NCI-H1048 (cell line): ENCODE measurements at regions not wholly inside any gene's neighbourhood (a gene's known extent, or its start where the extent isn't known, plus 50 kb on each side); places are given as distances from the start of the nearest gene placed in this dataset.
"Not testable (repeated sequence)": the region's sequence is repeated elsewhere in the genome, so short reads cannot be mapped to it uniquely, and the experiment has no call there.

Source experiments
- DNase-seq: peaks from one replicate; lab custom pipeline; 2025; lab: John Stamatoyannopoulos, UW

DNA sequence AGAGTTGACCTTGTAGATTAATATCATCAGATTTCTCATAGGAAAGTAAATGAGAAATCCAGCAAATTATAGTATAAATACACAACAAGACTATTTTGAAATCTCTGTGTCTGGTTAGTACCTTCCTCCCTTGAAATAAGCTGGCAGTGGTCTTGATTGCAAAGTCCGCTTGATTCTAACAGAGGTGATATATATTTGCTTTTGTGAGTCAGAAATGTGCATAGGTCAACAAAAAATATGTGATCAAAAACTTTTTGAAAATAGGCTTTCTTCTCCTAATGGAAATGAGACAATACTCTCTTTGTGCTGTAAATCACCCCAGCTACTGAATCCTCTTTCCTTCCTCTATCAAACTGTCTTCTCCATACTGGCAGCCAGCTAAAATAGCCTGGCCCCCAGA, 749.2 kb upstream of the CDH10 start:
- no peak for DNase-seq

DNA sequence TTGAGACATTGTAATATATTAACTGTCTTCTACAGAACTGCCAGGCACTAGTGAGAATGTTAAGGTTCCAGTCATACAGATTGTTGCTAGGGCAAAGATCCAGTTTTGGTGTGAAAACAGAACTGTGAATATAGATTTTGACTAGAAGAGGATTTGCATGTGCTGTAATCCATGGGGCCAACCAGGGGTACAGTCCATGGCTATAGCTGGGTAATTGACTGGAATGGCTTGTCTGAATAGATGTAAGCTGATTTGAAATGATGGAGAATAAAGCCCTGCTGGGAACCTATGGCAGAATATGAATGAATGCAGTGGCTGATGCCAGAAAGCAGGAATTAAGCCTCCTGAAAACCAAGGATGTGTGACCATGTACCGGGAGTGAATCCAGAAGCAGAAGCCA, 748.5 kb upstream of the CDH10 start:
- no peak for DNase-seq

DNA sequence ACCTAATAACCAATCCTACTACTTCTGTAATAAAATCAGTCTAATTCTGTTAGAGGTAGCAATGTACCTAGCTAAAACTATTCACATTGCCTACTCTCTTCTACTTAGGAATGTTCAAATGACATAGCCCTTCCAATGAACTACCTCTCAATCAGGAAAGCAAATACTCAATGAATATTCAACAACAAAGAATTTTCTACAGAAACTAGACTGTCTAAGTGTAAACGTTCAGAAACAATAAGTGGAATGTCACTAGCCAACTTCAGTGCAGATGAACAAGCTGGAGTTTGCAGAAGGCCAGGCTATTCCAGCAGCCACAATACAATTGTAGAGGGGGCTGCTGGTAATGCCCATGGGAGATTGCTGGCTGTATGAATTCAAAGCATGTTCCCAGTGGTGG, 743.2 kb upstream of the CDH10 start:
- DNase-seq: no peak

DNA sequence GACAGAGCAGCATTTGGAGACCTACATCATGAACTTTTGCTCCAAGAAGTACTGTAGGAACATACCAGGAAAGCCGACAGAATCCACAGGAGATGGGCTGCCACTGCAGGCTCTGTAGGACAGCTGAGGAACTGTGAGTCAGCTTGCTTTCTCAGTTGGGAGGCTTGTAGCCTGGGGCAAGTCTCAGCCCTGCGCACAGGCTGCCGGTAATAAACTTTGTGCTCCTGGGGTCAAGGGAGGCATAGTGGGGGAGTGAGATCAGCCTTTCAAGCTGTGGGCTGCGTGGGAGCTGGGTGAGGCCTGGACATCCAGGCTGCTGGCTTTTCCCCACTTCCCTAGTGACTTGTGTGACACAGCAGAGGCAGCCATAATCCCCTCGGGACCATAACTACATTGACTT, 718.0 kb upstream of the CDH10 start:
- no peak for DNase-seq

DNA sequence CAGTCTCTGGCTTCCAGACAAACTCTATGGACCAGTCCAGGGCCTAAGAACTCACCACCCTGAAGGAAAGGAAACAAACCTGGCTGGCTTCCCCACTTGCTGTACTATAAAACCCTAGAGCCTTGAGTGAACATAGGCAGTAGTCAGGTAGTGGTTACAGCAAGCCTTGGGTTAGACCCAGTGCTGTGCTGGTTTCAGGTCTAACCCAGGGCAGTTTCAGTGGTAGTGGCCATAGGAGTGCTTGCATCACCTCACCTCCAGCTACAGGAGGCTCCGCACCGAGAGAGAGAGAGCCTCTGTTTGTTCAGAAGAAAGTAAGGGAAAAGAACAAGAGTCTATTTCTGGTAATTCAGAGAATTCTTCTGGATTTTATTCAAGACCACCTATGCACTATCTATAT, 714.1 kb upstream of the CDH10 start:
- DNase-seq: no peak

DNA sequence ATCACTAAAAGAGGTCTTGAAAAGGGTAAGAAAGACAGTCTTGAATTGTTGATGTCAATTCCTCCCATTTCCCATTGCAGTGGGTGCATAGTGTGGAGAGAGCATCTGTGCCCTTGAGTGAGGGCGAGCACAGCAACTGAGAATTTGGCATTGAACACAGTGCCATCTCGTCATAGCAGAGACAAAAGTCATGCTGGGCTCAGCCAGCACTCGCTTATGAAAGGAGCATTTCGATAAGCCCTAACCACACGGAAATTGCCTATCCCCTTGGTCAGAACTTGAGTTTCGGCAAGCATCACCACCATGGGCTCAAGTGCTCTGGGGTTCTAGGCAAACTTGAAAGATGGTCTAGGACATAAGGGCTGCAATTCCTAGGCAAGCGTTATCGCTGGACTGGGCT, 712.8 kb upstream of the CDH10 start:
- no peak for DNase-seq

DNA sequence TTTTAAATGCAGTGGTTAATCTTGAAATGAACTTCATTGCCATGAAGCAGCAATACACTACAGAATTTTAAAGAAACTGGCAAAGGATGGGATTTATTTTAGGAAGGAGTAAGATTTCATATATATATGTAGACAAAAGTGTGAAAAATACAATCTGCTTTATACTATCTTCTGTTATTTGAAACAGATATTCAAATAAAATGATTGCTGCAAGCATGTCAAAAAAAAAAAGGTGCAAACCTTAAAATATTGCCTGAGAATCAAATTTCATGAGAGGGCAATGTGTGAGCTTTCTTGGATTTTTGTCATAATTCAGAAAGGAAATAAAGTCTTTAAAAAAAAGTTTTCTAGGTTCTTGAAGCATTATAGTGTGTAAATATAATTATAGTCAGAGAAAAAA, 705.0 kb upstream of the CDH10 start:
- no peak for DNase-seq

DNA sequence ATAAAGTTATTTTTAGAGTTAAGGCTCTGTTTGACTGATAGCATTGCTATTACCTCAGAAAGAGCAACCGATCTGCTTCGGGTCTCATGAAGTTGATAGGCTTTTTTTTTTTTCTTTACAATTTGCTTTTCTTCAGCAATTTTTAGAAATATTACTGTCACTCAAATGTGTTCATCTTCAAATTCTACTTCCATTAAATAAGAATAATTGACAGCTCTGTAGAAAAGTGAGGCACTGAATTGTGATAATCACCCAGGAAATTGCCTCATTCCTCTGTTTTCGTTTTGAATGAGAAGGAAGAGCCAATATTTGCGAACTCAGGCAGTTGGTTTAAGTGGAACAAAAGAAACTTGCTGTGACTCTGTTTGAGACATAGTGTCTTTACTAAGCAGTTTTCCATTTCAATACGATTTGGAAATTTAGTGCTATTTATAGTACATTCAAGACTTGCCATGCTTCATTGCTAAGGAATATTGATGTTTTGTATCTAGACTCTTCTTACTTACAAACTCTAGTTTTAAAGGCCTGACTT, 700.5 kb upstream of the CDH10 start:
- DNase-seq: no peak

DNA sequence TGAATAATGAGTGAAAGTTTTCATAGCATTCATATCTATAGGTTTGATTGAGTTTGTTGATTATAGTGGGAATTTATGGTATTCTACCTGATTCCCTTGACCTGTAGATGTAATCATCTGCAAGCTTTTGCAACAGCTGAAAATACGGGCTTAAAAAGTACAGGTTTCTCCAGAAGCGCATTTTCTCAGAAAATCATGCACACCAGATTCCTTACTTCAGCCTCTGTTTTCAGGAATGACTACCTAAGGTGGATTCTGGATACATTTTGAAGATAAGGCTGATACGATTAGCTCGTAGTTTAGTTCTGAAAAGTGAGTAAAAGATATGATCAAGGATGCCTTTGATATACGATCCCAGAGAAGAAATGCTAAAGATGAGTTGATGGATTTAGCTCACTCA, 694.8 kb upstream of the CDH10 start:
- no peak for DNase-seq

DNA sequence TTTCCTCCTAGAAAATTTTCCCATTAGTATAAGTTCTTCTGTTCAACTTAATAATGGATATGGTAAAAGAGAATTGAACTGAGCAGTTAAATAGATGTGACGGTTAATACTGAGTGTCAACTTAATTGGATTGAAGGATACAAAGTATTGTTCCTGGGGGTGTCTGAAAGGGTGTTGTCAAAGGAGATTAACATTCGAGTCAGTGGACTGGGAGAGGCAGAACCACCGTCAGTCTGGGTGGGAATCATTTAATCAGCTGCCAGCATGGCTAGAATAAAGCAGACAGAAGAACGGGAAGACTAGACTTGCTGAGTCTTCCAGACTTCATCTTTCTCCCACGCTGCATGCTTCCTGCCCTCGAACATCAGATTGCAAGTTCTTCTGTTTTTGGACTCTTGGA, 689.6 kb upstream of the CDH10 start:
- no peak for DNase-seq

DNA sequence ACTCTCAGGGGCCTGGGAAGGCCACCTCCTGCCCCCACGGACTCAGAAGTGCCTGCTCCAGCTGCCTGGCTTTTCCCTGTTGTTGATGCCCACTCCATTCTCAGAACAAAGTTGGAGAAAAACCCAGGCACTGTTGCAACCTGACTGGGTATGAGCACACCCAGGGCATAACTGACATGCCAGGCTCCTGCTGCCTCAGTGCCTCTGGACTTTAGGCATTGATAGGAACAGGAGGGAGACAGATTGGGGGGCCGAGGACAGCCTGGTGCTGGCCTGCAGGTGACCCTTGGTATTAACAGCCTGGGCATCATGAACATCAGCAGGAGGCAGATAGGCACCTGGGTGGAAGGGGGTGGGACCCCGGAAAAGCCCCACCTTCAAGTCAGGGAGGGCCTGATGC, 685.9 kb upstream of the CDH10 start:
- no peak for DNase-seq

DNA sequence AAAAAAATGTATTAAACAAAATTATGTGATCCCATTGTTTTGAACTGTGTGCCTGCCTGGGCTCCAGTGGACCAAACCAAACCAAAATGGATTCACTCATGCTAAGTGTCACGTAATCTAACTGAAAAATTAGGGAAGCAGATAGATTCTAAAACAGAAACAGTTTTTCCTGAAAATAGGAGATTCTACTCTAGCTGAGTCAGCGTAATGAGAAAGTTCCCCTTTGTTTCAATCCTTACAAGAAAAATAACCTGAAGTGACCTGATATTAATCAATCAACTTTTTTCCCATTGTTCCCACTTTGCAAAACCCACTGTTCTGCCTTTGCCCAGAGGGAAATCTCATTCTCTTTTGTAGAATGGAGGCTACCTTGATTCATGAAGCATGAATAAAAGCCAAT, 682.4 kb upstream of the CDH10 start:
- no peak for DNase-seq

DNA sequence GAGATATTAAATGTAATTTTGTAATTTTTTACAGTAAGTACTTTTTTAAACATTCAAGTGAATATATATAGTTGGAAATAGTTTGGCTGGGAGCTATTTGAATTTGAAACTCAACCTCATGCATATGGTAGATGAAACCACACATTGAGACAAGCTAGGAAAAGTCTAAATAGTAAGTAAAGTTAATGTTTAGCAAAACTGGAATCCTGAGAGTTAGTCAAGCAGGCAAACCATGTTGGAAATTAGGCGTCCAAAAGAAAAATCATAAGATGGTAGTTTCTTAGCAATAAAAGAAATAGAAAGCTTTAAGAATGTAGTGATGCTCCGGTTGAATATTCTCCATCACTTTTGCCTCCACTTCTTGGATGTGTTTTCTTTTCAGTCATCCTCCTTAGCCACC, 657.1 kb upstream of the CDH10 start:
- DNase-seq: no peak

DNA sequence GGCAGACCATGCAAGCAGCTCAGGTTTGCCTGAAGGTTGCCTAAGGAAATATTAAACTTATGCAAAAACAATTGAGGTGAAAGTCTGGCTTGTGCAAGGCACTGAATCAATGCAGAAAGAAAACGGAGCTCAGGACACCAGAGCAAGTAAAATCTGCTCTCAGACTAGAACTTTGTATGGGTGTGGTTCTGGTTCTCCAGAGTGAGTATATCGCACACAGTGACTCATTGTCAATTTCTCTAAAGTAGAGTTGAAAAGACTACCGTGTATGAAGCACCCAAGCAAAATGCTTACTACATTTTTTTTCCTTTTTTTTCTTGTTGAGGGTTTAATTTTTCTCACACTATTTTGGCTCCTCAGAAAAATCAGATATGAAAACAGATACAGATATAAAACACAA, 650.3 kb upstream of the CDH10 start:
- DNase-seq: no peak

DNA sequence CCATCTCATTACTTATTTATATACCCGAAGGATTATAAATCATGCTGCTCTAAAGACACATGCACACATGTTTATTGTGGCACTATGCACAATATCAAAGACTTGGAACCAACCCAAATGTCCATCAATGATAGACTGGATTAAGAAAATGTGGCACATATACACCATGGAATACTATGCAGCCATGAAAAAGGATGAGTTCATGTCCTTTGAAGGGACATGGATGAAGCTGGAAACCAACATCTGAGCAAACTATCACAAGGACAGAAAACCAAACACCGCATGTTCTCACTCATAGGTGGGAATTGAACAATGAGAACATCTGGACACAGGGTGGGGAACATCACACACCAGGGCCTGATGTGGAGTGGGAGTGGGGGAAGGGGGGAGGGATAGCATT, 645.0 kb upstream of the CDH10 start:
- not testable (repeated sequence) for DNase-seq

DNA sequence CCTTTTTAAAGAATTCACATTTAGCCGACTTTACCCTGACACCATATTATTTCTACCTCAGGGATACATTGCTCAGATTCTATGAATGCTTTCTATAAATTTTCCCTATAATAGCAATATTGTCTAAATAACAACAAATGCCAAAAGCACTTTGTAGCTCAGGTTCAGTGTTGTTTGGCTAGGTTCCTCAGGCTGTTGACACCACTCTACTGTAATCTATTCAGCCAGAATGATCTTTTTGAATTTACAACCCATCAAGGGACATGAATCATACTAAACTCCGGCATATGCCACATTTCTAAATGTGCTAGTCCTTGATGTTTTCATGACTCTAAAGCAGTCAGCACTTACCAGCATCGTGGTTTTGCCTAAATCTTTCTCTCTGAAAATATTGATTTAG, 641.5 kb upstream of the CDH10 start:
- DNase-seq: no peak

DNA sequence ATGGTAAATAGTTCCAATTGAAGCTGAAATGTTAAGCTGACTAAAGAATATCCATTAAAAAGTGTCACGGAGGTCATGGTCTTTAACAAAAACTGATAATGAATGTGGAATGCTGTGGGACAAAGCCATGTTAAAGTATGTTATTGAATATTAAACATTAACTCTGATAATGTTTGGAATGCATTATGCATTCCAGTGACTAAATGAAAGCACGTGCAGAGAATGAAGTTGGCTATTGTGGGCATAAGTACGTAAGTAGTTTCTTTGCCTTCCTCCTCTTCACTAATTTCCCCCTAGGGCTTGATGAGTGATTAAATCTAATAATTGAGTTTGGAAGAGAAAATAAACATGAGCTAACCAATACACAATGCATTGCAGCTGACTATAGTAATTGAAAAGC, 640.4 kb upstream of the CDH10 start:
- DNase-seq: no peak

DNA sequence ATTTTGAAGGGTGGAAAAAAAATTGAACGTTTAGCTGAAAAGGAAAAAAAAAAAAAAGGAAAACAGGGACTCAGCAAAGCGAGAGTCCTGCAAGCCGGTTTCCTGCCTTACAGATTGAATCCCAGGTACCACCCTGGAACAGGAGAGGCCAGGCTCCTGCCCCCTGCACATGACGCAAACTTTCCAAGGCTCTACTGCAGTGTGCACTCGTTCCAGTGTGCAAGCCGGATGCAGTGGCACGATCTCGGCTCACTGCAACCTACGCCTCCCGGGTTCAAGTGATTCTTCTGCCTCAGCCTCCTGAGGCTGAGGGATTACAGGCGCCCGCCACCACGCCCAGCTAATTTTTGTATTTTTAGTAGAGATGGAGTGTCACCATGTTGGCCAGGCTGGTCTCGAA, 618.7 kb upstream of the CDH10 start:
- DNase-seq: not testable (repeated sequence)

DNA sequence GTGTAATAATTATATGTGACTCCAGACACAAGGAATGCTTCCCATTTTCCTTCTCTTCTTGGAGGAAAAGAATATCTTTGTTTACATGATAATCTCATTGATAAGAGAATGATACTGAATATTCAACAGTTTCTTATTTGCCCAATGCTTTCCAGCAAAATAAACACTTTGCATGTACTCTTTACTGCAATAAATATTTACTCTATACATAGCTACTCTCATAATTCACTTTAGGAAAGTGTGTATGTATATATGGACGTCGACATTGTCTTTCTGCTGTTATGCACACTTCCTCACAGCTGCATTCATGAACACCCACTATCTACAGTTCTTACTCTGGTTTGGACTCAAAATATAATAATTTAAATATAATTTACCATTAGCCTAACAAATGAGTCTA, 617.4 kb upstream of the CDH10 start:
- no peak for DNase-seq

DNA sequence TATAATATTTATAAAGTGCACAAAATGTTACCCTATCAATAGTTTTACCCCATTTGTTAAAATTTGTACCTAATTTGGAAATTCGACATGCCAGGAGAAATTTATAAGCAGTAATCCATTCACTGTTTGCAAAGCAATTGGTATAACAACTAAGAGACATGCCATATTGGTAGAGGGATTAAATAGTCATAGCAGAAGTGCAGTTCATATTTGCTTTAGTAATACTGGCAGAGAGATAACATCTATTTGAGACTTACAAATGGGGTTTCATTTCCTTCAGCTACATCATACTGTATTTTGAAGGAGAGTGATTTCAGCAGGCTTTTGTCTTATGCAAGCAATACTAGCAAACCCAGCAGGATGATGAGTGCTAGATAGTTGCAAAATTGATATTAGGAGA, 610.4 kb upstream of the CDH10 start:
- DNase-seq: no peak

DNA sequence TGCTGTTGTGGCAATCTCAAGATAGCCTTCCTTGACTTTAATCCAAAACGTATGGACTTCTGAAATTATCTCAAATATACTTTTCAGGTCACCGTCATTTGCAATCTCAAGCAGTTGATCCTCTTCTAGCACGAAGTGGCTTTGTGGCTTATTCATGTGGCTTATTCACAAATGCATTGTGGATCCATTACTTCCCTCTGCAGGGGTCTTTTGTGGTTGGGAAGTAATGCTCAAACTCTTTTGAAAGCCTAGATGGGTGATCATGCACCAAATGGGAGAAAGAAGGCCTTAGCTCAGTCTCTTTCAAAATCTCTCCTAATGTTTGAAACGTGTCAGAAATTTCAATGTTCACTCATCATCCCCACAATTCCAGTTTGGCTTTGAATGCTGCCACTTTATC, 597.2 kb upstream of the CDH10 start:
- no peak for DNase-seq

DNA sequence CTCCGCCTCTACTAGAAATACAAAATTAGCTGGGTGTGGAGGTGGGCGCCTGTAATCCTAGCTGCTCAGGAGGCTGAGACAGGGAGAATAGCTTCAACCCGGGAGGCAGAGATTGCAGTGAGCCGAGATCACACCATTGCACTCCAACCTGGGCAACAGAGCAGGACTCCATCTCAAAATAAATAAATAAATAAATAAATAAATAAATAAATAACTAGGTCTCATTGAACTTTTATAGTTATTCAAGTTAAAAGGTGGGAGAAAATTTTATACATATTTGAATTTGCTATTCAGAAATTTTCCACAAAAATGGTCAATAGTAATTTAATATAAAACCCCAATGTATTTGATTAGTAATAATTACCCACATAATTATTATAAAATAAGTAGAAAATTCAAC, 593.9 kb upstream of the CDH10 start:
- DNase-seq: not testable (repeated sequence)

DNA sequence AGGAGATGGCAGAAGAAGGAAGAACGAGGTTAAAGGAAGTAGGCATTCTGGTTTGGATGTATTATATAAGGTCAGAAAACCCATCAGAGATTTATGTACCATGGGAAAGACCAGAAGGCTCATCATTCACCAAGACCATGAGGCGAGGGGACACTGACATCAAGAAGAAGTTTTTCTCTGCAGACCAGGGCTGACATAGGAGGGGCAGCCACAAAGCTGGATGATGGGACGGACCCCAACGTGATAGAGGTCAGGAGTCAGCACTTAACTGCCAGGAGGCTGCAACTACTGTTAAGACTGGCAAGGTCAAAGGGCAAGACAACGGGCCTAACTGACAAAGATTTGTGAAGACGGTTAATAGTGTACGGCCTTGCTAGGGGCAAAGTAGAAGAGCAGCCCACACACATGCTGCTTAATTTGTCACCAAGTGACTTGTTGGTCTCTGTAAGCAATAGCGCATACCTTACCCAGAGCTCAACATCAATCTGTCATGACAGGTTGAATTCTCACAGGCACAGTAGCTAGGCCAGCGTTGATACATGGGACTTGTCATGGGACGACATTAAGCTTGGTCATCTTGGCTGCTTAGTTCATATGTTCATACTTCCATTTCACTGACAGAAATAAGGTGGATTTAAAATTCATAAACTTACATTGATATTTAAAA, 579.7 kb upstream of the CDH10 start:
- DNase-seq: no peak

DNA sequence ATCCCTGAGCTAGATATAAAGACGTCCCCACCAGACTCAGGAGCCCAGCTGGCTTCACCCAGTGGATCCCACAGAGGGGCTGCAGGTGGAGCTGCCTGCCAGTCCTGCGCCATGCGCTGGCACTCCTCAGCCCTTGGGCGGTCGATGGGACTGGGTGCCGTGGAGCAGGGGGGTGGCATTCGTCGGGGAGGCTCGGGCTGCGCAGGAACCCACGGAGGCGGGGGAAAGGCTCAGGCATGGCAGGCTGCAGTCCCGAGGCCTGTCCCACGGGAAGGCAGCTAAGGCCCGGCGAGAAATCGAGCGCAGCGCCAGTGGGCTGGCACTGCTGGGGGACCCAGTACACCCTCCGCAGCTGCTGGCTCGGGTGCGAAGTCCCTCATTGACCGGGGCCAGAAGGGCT, 555.1 kb upstream of the CDH10 start:
- DNase-seq: not testable (repeated sequence)
